Testis (tissue), 2 donors: ENCODE measurements at regions not wholly inside any gene's neighbourhood (a gene's known extent, or its start where the extent isn't known, plus 50 kb on each side); places are given as distances from the start of the nearest gene placed in this dataset.

Experiments
- DNase-seq: peaks from one replicate; pipeline ENCODE4 v3.0.0-alpha.2; 2019
- H3K27ac ChIP-seq, 2 donors: fragments of 200-600 bp; sonication (generic); one replicate each; pipeline ENCODE4 v1.5.1; 2019
- H3K27me3 ChIP-seq: fragments of 200-600 bp; sonication (generic); one replicate; pipeline ENCODE4 v1.5.1; 2019
- H3K36me3 ChIP-seq: fragments of 200-600 bp; sonication (generic); one replicate; pipeline ENCODE4 v1.5.1; 2017; ENCODE audit warnings: low read depth; ENCODE audit errors: missing control alignments
- H3K4me1 ChIP-seq: fragments of 200-600 bp; sonication (generic); one replicate; pipeline ENCODE4 v1.5.1; 2019
- H3K4me3 ChIP-seq, 2 donors: fragments of 200-600 bp; sonication (generic); one replicate each; pipeline ENCODE4 v1.5.1; 2017 to 2019
- H3K9me3 ChIP-seq: fragments of 200-600 bp; sonication (generic); one replicate; pipeline ENCODE4 v1.5.1; 2017
- POLR2A ChIP-seq: fragments of 450-650 bp; IDR thresholded peaks from one replicate; pipeline ENCODE4 v1.6.1; 2017; ENCODE audit warnings: antibody characterized with exemption, mild to moderate bottlenecking, moderate library complexity
- WGBS, 2 donors: methylation state at CpG; one replicate each; pipeline ENCODE4 v1.1.5; 2018; 5-methylcytosine and 5-hydroxymethylcytosine counted together
- intact Hi-C: fragments of 100-400 bp; cut with DNase I; formaldehyde crosslinking; loops from one replicate; pipeline ENCODE4 v1.15.1; 2023; ENCODE audit warnings: low total_unique reads
- TF ChIP-seq, protein P1 (sequence below), 3 experiments: fragments of 450-650 bp in 2 of 3; fragments of 200-600 bp in 1 of 3; sonication (generic) in 1 of 3; IDR thresholded peaks; one replicate each; pipeline ENCODE4 v1.5.1; 2016 to 2019; ENCODE audit warnings: antibody characterized with exemption in 3 of 3, mild to moderate bottlenecking in 2 of 3, moderate library complexity in 1 of 3

DNA sequence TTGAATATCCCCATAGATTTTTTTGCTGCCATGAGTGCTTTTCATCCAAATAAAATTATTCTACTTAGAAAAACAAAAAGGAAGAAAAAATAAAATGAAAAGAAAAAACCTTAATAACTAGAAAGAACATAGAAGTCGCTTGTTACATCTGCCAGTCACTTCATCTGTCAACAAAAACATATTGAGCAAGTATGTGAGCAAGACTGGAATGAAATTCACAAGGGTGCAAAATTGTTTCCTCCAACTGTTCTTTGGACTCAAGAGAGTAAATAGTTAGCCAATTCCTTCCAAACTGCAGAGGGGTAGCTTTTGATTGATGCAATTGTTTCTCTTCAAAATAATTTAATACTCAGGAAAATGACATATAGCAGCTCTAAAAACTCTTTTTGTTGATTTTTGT, 336.3 kb upstream of the CDH7 start:
- no peak for DNase-seq
- intact Hi-C loops, result no loop called here
- Histone ChIP-seq H3K4me3 (no peak overlapping the region), H3K4me1 (no peaks in the 10 kb centered on the region), H3K27me3 (no peaks in the 10 kb centered on the region), H3K27ac (no peak overlapping the region), H3K36me3 (no peaks in the 10 kb centered on the region), H3K9me3 (no peaks in the 10 kb centered on the region)
- TF ChIP-seq POLR2A, result no peak
- TF ChIP-seq, protein P1, sequence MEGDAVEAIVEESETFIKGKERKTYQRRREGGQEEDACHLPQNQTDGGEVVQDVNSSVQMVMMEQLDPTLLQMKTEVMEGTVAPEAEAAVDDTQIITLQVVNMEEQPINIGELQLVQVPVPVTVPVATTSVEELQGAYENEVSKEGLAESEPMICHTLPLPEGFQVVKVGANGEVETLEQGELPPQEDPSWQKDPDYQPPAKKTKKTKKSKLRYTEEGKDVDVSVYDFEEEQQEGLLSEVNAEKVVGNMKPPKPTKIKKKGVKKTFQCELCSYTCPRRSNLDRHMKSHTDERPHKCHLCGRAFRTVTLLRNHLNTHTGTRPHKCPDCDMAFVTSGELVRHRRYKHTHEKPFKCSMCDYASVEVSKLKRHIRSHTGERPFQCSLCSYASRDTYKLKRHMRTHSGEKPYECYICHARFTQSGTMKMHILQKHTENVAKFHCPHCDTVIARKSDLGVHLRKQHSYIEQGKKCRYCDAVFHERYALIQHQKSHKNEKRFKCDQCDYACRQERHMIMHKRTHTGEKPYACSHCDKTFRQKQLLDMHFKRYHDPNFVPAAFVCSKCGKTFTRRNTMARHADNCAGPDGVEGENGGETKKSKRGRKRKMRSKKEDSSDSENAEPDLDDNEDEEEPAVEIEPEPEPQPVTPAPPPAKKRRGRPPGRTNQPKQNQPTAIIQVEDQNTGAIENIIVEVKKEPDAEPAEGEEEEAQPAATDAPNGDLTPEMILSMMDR (IDR thresholded peaks at IDR 0.05), result no peak
- WGBS, 2 donors, result 67 to 95% methylated on average over 1 of the region's 1 CpG

DNA sequence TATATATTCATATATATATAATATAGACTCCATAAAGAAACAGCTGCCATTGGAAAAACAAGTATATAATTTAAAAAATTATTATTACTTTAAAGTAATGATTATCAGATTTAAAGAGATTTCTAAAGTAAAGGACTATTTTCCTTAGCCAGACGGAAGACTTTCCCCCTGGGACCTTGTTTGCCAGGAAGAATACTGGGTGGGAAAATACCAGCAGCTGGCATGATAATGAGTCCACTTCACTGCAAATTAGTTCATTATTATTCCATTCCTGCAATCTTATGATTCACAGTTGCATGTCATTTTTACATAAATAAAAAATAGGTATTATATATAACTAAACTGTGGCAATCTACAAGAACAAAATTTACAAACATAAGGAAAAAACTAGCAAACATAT, 339.8 kb upstream of the CDH7 start:
- H3K36me3 ChIP-seq, result no peaks in the 10 kb centered on the region
- WGBS, 2 donors, result 82 to 94% methylated on average over 1 of the region's 1 CpG
- no peak overlapping the region for H3K27ac ChIP-seq
- DNase-seq, result no peak
- intact Hi-C loops, result no loop called here
- H3K4me1 ChIP-seq, result no peaks in the 10 kb centered on the region
- no peaks in the 10 kb centered on the region for H3K27me3 ChIP-seq
- TF ChIP-seq POLR2A, result no peak
- TF ChIP-seq, protein P1 (IDR thresholded peaks at IDR 0.05), result no peak
- no peak overlapping the region for H3K4me3 ChIP-seq
- H3K9me3 ChIP-seq, result no peaks in the 10 kb centered on the region

DNA sequence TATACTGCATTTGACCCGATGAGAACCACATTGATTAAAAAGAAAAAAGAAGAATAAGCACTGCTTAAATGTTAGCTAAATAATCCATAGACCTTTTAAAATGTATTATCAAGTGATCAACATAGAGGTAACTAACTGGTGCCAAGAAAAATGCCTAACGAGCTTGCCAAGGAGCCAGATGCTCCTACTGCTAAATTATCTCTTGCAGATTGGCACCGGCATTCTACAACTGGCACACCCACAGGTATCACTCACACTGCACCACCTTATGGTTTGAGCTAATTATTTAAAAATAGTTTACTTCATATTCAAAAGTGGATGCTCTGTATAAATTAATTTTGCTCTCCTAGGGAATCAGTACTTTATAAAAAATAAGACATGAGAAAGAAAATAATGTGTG, 341.6 kb upstream of the CDH7 start:
- no peak overlapping the region for H3K4me3 ChIP-seq
- TF ChIP-seq, protein P1 (IDR thresholded peaks at IDR 0.05), result no peak
- TF ChIP-seq POLR2A, result no peak
- no peaks in the 10 kb centered on the region for H3K4me1 ChIP-seq
- intact Hi-C loops, result no loop called here
- H3K9me3 ChIP-seq, result no peaks in the 10 kb centered on the region
- DNase-seq, result no peak
- 56 to 68% methylated on average over 3 of the region's 3 CpGs for WGBS, 2 donors
- no peaks in the 10 kb centered on the region for H3K27me3 ChIP-seq
- no peaks in the 10 kb centered on the region for H3K36me3 ChIP-seq
- no peak overlapping the region for H3K27ac ChIP-seq

DNA sequence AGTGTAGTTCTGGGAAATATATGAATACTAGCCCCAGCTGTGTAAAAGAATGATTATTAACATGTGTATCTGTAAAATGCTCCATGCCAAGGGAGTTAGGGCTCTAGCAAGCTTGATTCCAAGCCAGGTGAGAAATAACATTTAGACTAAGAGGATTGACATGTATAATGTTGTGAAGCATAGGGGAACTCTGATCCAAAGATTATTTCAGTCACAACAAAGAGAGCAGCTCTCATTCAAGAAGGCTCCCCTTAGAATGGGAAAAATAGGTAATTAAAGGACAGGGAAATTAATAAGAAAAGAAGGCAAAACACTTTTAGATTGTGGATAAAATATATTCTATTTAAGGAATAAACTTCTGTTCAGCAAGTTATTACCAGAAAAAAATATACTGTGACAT, 347.3 kb upstream of the CDH7 start:
- TF ChIP-seq, protein P1 (IDR thresholded peaks at IDR 0.05), result no peak
- no peak for TF ChIP-seq POLR2A
- Histone ChIP-seq H3K27me3 (no peaks in the 10 kb centered on the region), H3K36me3 (no peaks in the 10 kb centered on the region), H3K9me3 (no peaks in the 10 kb centered on the region), H3K4me1 (no peaks in the 10 kb centered on the region), H3K27ac (no peak overlapping the region), H3K4me3 (no peak overlapping the region)
- intact Hi-C loops, result no loop called here
- no peak for DNase-seq

DNA sequence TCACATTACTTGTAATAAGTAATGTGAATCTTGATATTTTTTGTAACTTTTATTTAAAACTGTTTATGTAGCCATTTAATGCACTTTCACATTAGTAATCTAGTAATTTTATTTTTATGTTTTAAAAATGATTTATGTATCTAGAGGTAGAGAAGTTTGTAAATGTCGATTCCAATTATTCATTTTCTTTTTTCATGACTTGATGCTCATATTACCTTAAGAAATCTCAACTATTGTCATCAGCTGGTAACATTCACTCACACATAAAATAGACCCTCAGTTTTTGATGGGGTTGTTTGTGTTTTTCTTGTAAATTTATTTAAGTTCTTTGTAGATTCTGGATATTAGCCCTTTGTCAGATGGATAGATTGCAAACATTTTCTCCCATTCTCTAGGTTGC, 351.7 kb upstream of the CDH7 start:
- WGBS, 2 donors, result 77 to 91% methylated on average over 1 of the region's 1 CpG
- H3K9me3 ChIP-seq, result no peaks in the 10 kb centered on the region
- intact Hi-C loops, result no loop called here
- no peaks in the 10 kb centered on the region for H3K27me3 ChIP-seq
- TF ChIP-seq, protein P1 (IDR thresholded peaks at IDR 0.05), result no peak
- TF ChIP-seq POLR2A, result no peak
- no peak for DNase-seq
- no peaks in the 10 kb centered on the region for H3K4me1 ChIP-seq
- no peaks in the 10 kb centered on the region for H3K36me3 ChIP-seq
- H3K4me3 ChIP-seq, result no peak overlapping the region
- no peak overlapping the region for H3K27ac ChIP-seq
